GM18861 (cell line): ENCODE measurements at regions not wholly inside any gene's neighbourhood (a gene's known extent, or its start where the extent isn't known, plus 50 kb on each side); places are given as distances from the start of the nearest gene placed in this dataset.

Experiments
- ATAC-seq: cut with Tn5 transposase; IDR thresholded peaks from one replicate; pipeline ENCODE4 v1.9.1; 2021; ENCODE audit not compliant: unreplicated experiment

GRCh38 chr20:22506827-22507226 is 77.5 kb downstream of the FOXA2 start:
- ATAC-seq: no peak

- no peak for ATAC-seq
Observed at GRCh38 chr20:22504829-22505377, 79.5 kb downstream of the FOXA2 start.

GRCh38 chr20:22503577-22503976 is 80.8 kb downstream of the FOXA2 start:
- no peak for ATAC-seq

- ATAC-seq: no peak
Observed at GRCh38 chr20:22502731-22503191, 81.6 kb downstream of the FOXA2 start.

- ATAC-seq: no peak
Observed at GRCh38 chr20:22501566-22502344, 82.6 kb downstream of the FOXA2 start.

GRCh38 chr20:22501034-22501433 is 83.3 kb downstream of the FOXA2 start:
- no peak for ATAC-seq

- ATAC-seq: no peak
Observed at GRCh38 chr20:22499515-22500166, 84.7 kb downstream of the FOXA2 start.

- ATAC-seq: no peak
Observed at GRCh38 chr20:22496817-22497216, 87.6 kb downstream of the FOXA2 start.

- no peak for ATAC-seq
Observed at GRCh38 chr20:22495789-22496188, 88.6 kb downstream of the FOXA2 start.

- ATAC-seq: no peak
Observed at GRCh38 chr20:22495172-22495571, 89.2 kb downstream of the FOXA2 start.

- ATAC-seq: no peak
Observed at GRCh38 chr20:22492497-22492896, 91.9 kb downstream of the FOXA2 start.

- ATAC-seq: no peak
Observed at GRCh38 chr20:22491194-22491505, 93.2 kb downstream of the FOXA2 start.

- ATAC-seq: no peak
Observed at GRCh38 chr20:22490287-22491193, 93.8 kb downstream of the FOXA2 start.

GRCh38 chr20:22489626-22490286 is 94.6 kb downstream of the FOXA2 start:
- no peak for ATAC-seq

GRCh38 chr20:22480336-22480735 is 104.0 kb downstream of the FOXA2 start:
- no peak for ATAC-seq

- ATAC-seq: peak; percentile 60
Observed at GRCh38 chr20:22475662-22476061, 108.7 kb downstream of the FOXA2 start.

- ATAC-seq: no peak
Observed at GRCh38 chr20:22474224-22474623, 110.1 kb downstream of the FOXA2 start.

- ATAC-seq: no peak
Observed at GRCh38 chr20:22473293-22473692, 111.1 kb downstream of the FOXA2 start.

- ATAC-seq: no peak
Observed at GRCh38 chr20:22472447-22473100, 111.8 kb downstream of the FOXA2 start.

GRCh38 chr20:22471156-22471836 is 113.1 kb downstream of the FOXA2 start:
- ATAC-seq: no peak
